ENCODE measurements at regions not wholly inside any gene's neighbourhood (a gene's known extent, or its start where the extent isn't known, plus 50 kb on each side); places are given as distances from the start of the nearest gene placed in this dataset.

GRCh38 chr2:5316001-5316490 lies 376.1 kb upstream of the SOX11 start:
- TF ChIP-seq CTCF (conservative IDR thresholded peaks at IDR 0.05; ENCODE audit: low read depth, low read length): no peak
- no peak for DNase-seq (ENCODE audit: low read depth)

GRCh38 chr2:5319493-5319892 lies 372.7 kb upstream of the SOX11 start:
- TF ChIP-seq CTCF (conservative IDR thresholded peaks at IDR 0.05; ENCODE audit: low read depth, low read length): no peak
- DNase-seq (ENCODE audit: low read depth): no peak
- no peak overlapping the region for H3K4me3 ChIP-seq (ENCODE audit: low read depth, low read length)

More at GRCh38 chr2:5316001-5316490, 376.1 kb upstream of the SOX11 start:
- H3K4me3 ChIP-seq (ENCODE audit: low read depth, low read length): no peak overlapping the region

- DNase-seq (ENCODE audit: low read depth): no peak
- H3K4me3 ChIP-seq (ENCODE audit: low read depth, low read length): no peak overlapping the region
- no peak for TF ChIP-seq CTCF (conservative IDR thresholded peaks at IDR 0.05; ENCODE audit: low read depth, low read length)
These were observed 369.8 kb upstream of the SOX11 start for GRCh38 chr2:5322396-5322795.

- TF ChIP-seq CTCF (conservative IDR thresholded peaks at IDR 0.05; ENCODE audit: low read depth, low read length): no peak
- H3K4me3 ChIP-seq (ENCODE audit: low read depth, low read length): no peak overlapping the region
- no peak for DNase-seq (ENCODE audit: low read depth)
These were observed 366.7 kb upstream of the SOX11 start for GRCh38 chr2:5325523-5325922.

- H3K4me3 ChIP-seq (ENCODE audit: low read depth, low read length): no peak overlapping the region
- no peak for DNase-seq (ENCODE audit: low read depth)
- TF ChIP-seq CTCF (conservative IDR thresholded peaks at IDR 0.05; ENCODE audit: low read depth, low read length): no peak
These were observed 363.4 kb upstream of the SOX11 start for GRCh38 chr2:5328826-5329225.

- no peak for DNase-seq (ENCODE audit: low read depth)
- no peak overlapping the region for H3K4me3 ChIP-seq (ENCODE audit: low read depth, low read length)
- TF ChIP-seq CTCF (conservative IDR thresholded peaks at IDR 0.05; ENCODE audit: low read depth, low read length): no peak
These were observed 362.4 kb upstream of the SOX11 start for GRCh38 chr2:5329763-5330162.

- no peak for TF ChIP-seq CTCF (conservative IDR thresholded peaks at IDR 0.05; ENCODE audit: low read depth, low read length)
- no peak for DNase-seq (ENCODE audit: low read depth)
- H3K4me3 ChIP-seq (ENCODE audit: low read depth, low read length): no peak overlapping the region
These were observed 361.2 kb upstream of the SOX11 start for GRCh38 chr2:5330961-5331360.
